SK-N-SH treated with all-trans-retinoic acid at 6 μM for 48 hours (cell line): ENCODE measurements at regions not wholly inside any gene's neighbourhood (a gene's known extent, or its start where the extent isn't known, plus 50 kb on each side); places are given as distances from the start of the nearest gene placed in this dataset.

Source experiments
- BACH2 ChIP-seq: fragments of 250-450 bp; sonication (Bioruptor Pico); IDR thresholded peaks from 2 replicates; pipeline ENCODE4 v1.9.0; 2021; ENCODE audit warnings: mild to moderate bottlenecking, borderline replicate concordance
- CREB5 ChIP-seq: fragments of 250-450 bp; sonication (Bioruptor Pico); IDR thresholded peaks from 2 replicates; pipeline ENCODE4 v1.5.1; 2020; ENCODE audit warnings: low read depth, mild to moderate bottlenecking, moderate library complexity
- OSR1 ChIP-seq: fragments of 250-450 bp; sonication (Bioruptor Pico); IDR thresholded peaks from 2 replicates; pipeline ENCODE4 v1.8.0; 2022; ENCODE audit warnings: moderate library complexity, mild to moderate bottlenecking, inconsistent platforms
- POU6F1 ChIP-seq: fragments of 250-450 bp; sonication (Bioruptor Pico); IDR thresholded peaks from 2 replicates; pipeline ENCODE4 v1.8.0; 2021; ENCODE audit warnings: low read depth, mild to moderate bottlenecking, moderate library complexity, borderline replicate concordance
- SNAI2 ChIP-seq: fragments of 250-450 bp; sonication (Bioruptor Pico); IDR thresholded peaks from 2 replicates; pipeline ENCODE4 v1.5.0; 2020; ENCODE audit warnings: mild to moderate bottlenecking, moderate library complexity
- TOX ChIP-seq: fragments of 250-450 bp; sonication (Bioruptor Pico); IDR thresholded peaks from 2 replicates; pipeline ENCODE4 v1.8.0; 2021; ENCODE audit warnings: mild to moderate bottlenecking, moderate library complexity, borderline replicate concordance

DNA sequence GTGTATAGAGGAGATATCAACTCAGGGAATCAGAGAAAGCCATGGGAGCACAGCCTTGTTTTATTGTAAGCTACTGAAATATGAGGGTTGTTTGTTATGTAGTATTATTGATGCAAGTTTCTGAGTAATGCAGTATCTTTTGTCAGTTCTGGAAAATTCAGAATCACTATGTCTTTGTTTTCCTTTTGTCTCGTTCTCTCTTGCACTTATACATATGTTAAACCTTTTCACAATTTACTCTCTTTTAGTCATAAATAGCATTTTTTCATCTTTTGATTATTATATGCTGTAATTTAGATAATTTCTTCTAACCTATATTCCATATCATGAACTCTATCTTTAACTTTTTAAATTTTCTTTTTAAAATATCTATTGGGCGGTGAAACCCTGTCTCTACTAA is 85.0 kb upstream of the COL3A1 start:
- no peak for TF ChIP-seq TOX (CRISPR knock-in tag)
- no peak for TF ChIP-seq CREB5
- no peak for TF ChIP-seq SNAI2 (CRISPR knock-in tag)
- TF ChIP-seq POU6F1 (CRISPR knock-in tag), result no peak
- no peak for TF ChIP-seq OSR1 (CRISPR knock-in tag)
- TF ChIP-seq BACH2, result no peak
